ACHN (cell line): ENCODE measurements at regions not wholly inside any gene's neighbourhood (a gene's known extent, or its start where the extent isn't known, plus 50 kb on each side); places are given as distances from the start of the nearest gene placed in this dataset.
A peak's percentile ranks its signal among the peaks of the same experiment; 100 is the strongest.
"Not testable (repeated sequence)": the region's sequence is repeated elsewhere in the genome, so short reads cannot be mapped to it uniquely, and the experiment has no call there.

Source experiments
- DNase-seq: peaks from one replicate; pipeline ENCODE4 v3.0.0-alpha.2; 2015
- in situ Hi-C: cut with HindIII; loops from 2 replicates; pipeline ENCODE4 v1.10.0; 2017; ENCODE audit warnings: low sequenced_read_pairs, low pct_ligation_motif_present, low pct_unique_long_range_greater_than_20kb

- no peak for DNase-seq
Observed at GRCh38 chr13:83007226-83007625, 875.0 kb downstream of the SLITRK1 start.

GRCh38 chr13:83003185-83003584 is 879.1 kb downstream of the SLITRK1 start:
- in situ Hi-C loops: no loop called here
- DNase-seq: no peak

More at GRCh38 chr13:83007226-83007625, 875.0 kb downstream of the SLITRK1 start:
- in situ Hi-C loops: no loop called here

DNA sequence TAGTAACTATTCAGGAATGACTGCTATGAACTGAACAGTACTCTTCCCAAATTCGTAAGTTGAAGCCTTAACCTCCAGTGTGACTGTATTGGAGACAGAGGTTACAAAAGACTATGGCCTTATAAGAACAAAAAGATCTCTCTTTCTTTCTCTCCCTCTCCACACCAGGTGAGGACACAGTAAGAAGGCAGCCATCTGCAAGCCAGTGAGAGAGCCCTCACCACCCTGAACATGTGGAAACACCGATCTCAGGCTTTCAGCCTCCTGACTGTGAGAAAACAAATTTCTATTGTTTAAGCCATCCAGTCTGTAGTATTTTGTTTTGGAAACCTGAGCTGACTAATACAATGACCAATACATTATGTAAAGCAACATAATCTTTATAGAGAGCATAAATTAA is 888.9 kb downstream of the SLITRK1 start:
- in situ Hi-C loops: no loop called here
- no peak for DNase-seq

DNA sequence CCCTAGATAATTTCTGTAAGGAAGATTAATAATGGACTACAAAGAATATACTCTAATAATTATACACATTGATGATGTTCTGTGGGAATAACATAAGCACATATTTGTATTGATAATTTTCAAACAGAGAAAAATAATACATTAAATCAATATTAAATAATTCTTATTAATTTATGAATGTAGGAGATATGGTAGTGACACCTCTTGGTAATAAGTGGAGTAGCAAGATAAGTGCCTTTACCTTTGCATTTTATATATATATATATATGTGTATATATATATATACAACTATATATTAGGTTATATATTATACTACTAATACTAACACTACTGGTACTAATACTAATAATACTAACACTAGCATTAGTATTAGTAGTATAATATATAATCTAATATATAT is 905.8 kb downstream of the SLITRK1 start:
- in situ Hi-C loops: no loop called here
- no peak for DNase-seq

DNA sequence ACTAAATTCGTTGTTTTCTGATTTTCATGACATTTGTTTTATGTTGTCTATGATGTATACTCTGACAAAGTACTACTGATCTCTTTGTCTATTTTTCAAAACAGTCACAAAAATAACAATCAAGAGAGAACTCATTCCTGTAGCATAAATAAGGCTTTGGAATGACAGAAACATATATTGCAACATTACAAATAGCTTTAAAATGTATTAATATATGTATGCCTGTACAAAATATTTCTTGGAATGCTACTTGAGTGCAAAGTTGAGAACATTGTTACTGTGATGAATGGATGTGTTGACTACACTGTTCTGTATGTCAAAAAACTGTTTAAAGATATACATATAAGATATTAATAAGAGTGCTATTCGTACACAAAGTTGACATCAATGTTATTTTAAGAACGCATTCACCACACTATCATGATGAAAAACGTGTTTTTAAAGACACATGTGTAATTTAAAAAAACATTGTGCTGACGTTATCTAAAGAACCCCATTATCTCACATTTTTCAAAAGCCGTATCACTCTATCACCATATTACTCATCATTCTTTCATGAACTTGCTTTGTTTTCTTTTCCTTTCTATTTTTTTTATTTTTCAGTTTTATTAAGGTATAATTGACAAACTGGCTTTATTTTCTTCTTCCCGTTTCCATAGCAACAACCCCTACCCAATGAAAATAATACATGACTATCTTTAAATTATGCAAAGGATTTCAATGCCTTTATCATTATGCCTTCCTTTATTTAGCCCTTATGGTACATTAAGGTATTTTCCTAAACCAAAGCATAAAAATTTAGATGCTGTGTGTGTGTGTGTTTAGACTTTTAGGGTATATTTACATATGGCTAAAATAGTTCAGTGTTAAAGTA is 918.8 kb downstream of the SLITRK1 start:
- no peak for DNase-seq
- in situ Hi-C loops: no loop called here

GRCh38 chr13:82962397-82962796 is 919.9 kb downstream of the SLITRK1 start:
- in situ Hi-C loops: no loop called here
- no peak for DNase-seq

DNA sequence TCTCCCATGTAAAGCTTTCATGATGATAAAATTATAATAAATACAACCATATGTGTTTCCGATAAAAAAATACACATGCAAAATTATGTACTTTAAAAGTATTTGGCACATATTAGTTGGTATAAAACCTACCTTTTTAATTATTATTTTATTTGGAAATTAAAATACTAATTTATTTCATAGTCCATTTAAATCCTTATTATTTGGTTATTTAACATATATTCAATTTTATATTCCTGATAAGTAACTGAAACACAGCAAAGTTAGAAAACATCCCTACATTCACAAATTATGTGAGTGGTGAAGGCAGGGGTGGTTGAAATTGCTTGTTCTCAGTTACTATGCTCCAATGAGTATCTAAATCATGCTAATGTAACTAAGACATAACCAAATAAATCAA is 920.5 kb downstream of the SLITRK1 start:
- in situ Hi-C loops: no loop called here
- no peak for DNase-seq

GRCh38 chr13:82952336-82952735 is 929.9 kb downstream of the SLITRK1 start:
- in situ Hi-C loops, DNase-seq: not testable (repeated sequence)

DNA sequence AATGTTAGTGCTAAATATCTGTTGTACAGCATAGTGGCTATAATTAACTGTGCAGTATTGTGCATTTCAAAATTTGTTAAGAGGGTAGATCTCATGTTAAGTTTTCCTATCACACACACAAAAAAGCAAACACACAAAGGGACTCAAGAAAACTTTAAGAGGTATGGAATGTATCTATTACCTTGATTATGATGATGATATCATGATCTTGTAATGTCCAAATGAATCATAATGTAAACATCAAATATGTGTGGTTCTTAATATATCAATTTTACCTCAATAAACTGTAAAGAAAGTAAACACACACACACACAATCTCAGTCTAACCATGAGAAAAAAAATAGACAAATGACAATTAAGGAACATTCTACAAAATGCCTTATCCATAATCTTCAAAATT is 934.6 kb downstream of the SLITRK1 start:
- DNase-seq: no peak
- in situ Hi-C loops: no loop called here

GRCh38 chr13:82947191-82947621 is 935.1 kb downstream of the SLITRK1 start:
- in situ Hi-C loops: no loop called here
- DNase-seq: peak; percentile 3

- DNase-seq: no peak
- in situ Hi-C loops: no loop called here
Observed at GRCh38 chr13:82938644-82939043, 943.6 kb downstream of the SLITRK1 start.

GRCh38 chr13:82934000-82934399 is 948.3 kb downstream of the SLITRK1 start:
- in situ Hi-C loops: no loop called here
- DNase-seq: no peak

- in situ Hi-C loops: no loop called here
- DNase-seq: no peak
Observed at GRCh38 chr13:82925114-82925513, 957.2 kb downstream of the SLITRK1 start.

- no peak for DNase-seq
- in situ Hi-C loops: no loop called here
Observed at GRCh38 chr13:82917984-82918383, 964.3 kb downstream of the SLITRK1 start.

DNA sequence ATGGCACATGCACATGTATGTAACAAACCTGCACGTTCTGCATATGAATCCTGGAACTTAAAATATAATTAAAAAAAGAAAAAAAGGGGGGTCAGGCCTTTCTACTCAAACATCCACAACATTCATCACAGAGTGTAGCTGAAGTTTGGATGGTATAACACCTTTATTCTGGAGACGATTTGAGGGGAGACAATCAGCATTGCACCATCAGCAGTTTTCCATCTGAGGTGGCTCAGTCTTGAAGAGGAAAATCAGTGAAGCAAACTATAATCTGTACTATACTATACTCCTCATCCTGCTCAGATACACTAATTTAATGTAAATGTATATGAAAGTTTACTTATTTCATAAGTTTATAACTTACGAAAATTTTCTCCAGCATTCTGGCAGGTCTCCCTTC is 969.7 kb downstream of the SLITRK1 start:
- DNase-seq: no peak
- in situ Hi-C loops: no loop called here

DNA sequence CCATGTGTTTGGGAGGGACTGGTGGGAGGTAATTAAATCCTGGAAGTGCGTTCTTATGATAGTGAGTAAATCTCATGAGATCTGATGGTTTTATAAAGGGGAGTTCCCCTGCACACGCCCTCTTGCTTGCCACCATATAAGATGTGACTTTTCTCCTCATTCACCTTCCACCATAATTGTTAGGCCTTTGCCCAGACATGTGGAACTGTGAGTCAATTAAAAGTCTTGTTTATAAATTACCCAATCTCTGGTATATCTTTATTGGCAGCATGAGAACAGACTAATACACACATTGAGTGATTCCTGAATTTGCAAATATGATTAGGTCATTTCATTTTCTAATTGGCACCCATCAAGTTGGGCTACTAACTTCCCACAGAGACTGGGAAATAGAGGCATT is 977.2 kb downstream of the SLITRK1 start:
- in situ Hi-C loops: no loop called here
- no peak for DNase-seq

DNA sequence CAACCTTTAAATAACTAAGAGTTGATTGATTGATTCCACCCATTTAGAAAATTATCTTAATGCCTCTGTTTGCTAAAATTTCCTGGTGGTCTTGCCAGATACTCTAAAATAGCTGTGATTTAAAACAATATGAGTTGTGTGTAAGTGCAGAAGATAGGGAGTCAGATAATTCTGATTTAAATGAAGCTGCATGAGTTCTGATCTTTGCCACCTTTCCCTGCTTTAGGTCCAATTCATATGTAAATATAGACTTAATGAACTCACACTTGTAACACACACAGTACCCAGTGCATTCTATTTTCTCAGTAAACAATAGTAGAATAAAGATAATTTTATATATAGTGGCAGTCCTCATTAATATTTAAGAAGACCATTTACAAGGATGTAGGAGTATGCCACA is 981.8 kb downstream of the SLITRK1 start:
- DNase-seq: no peak
- in situ Hi-C loops: no loop called here

- in situ Hi-C loops: no loop called here
- peak; percentile 0 for DNase-seq
Observed at GRCh38 chr13:82898586-82898985, 983.7 kb downstream of the SLITRK1 start.

- in situ Hi-C loops: no loop called here
- no peak for DNase-seq
Observed at GRCh38 chr13:82879921-82880320, 1002.4 kb downstream of the SLITRK1 start.

DNA sequence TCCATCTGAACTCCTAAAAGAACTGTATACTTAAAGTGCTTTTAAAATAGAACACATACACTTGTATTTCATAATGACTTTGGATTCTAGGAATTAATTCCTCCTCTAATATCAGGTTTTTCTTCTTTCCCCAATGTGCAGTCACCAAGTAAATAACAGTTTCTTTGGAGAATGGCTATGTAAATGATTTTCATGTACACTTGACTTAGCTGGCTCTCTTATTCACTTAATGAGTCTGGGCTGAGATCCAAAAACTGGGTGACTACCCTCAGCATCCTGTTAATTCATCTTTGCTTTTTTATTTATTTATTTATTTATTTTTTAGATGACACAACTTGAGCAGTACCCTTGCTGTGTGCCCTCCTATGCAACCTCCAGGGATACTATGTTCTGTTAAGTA is 1003.7 kb downstream of the SLITRK1 start:
- no peak for DNase-seq
- in situ Hi-C loops: no loop called here
